ENCODE measurements at regions not wholly inside any gene's neighbourhood (a gene's known extent, or its start where the extent isn't known, plus 50 kb on each side); places are given as distances from the start of the nearest gene placed in this dataset.

DNA sequence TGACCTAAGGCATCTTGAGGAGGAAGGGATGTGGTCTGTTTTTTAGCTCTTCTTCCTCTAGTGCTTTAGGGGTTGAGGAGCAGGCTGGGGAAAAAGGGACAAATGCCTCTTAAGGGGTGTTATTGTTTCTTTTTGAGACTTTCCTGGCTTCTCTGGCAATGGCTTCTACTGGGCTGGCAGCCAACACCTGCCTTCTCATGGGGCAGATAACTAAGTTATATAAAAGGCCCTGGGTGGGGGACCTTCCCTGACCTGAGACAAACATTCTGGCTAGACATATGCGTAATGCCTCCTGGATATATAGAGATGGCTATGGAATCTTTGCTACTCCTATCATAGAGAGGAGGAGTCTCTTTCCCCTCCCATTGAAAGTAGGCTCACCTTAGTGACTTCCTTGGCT lies 179.2 kb upstream of the PROK2 start:
- TF ChIP-seq, protein P1, sequence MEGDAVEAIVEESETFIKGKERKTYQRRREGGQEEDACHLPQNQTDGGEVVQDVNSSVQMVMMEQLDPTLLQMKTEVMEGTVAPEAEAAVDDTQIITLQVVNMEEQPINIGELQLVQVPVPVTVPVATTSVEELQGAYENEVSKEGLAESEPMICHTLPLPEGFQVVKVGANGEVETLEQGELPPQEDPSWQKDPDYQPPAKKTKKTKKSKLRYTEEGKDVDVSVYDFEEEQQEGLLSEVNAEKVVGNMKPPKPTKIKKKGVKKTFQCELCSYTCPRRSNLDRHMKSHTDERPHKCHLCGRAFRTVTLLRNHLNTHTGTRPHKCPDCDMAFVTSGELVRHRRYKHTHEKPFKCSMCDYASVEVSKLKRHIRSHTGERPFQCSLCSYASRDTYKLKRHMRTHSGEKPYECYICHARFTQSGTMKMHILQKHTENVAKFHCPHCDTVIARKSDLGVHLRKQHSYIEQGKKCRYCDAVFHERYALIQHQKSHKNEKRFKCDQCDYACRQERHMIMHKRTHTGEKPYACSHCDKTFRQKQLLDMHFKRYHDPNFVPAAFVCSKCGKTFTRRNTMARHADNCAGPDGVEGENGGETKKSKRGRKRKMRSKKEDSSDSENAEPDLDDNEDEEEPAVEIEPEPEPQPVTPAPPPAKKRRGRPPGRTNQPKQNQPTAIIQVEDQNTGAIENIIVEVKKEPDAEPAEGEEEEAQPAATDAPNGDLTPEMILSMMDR (IDR thresholded peaks at IDR 0.05), result no peak
- TF ChIP-seq EP300 (IDR thresholded peaks at IDR 0.05) (no peak), POLR2A (IDR thresholded peaks at IDR 0.05) (no peak), POLR2AphosphoS5 (IDR thresholded peaks at IDR 0.05) (no peak)

Data from gastroesophageal sphincter (tissue), 3 donors.